ENCODE measurements at regions not wholly inside any gene's neighbourhood (a gene's known extent, or its start where the extent isn't known, plus 50 kb on each side); places are given as distances from the start of the nearest gene placed in this dataset.

DNA sequence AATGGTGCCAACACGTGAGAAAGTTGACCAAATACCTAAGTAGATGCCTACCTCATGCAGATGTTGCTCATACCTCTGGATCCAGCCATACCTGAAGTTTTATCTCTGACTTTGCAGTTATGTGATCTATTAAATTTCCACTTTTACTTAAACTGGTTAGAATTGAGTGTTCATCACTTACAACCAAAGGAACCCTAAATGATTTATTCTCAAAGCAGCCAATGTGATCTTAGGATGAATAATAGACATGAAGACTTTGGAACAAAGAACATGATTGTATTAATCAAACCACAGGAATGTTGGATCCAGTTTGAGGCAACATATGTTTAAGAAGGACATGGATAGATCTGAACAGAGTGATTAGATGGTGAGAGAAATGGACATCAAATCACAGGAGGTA is 68.7 kb downstream of the IRX6 start:
- Histone ChIP-seq H3K27ac (ENCODE audit: control insufficient read depth, insufficient read depth, low read length) (peak overlapping the region; percentile 56), H3K4me3 (ENCODE audit: control insufficient read depth in 2 of 3, extremely low read depth in 1 of 3, insufficient read depth in 2 of 3, low read depth in 1 of 3, low read length in 3 of 3) (no peak overlapping the region), H3K9me1 (ENCODE audit: control insufficient read depth, extremely low read depth, insufficient read depth, low read length) (no peaks in the 10 kb centered on the region), H3K27me3 (ENCODE audit: control insufficient read depth, extremely low read depth, insufficient read depth, low read length) (no peaks in the 10 kb centered on the region), H3K9me3 (ENCODE audit: control insufficient read depth, low read depth, low read length) (no peaks in the 10 kb centered on the region), H4K20me1 (ENCODE audit: control insufficient read depth, extremely low read depth, insufficient read depth, low read length) (no peaks in the 10 kb centered on the region), H3K4me2 (ENCODE audit: control insufficient read depth, extremely low read depth, insufficient read depth, low read depth, low read length) (no peak overlapping the region), H2AFZ (ENCODE audit: control insufficient read depth, low read length) (no peak overlapping the region), H3K4me1 (ENCODE audit: control insufficient read depth, extremely low read depth, insufficient read depth, low read length) (peaks cover 21% of the 10 kb centered on the region), H3K9ac (ENCODE audit: control insufficient read depth, extremely low read depth, insufficient read depth, low read length) (no peak overlapping the region), H3K79me2 (ENCODE audit: control insufficient read depth, insufficient read depth, low read length) (no peaks in the 10 kb centered on the region), H3K36me3 (ENCODE audit: control insufficient read depth in 2 of 2, extremely low read depth in 1 of 2, insufficient read depth in 2 of 2, low read length in 2 of 2) (no peaks in the 10 kb centered on the region)
- DNase-seq (ENCODE audit: low read depth, low spot score) (peak; percentile 58), FAIRE-seq (peak; percentile 84)
- dilution Hi-C loops (cut with MboI; ENCODE audit: extremely low pct_ligation_motif_present, low sequenced_read_pairs), result no loop called here
- TF ChIP-seq, protein P1, sequence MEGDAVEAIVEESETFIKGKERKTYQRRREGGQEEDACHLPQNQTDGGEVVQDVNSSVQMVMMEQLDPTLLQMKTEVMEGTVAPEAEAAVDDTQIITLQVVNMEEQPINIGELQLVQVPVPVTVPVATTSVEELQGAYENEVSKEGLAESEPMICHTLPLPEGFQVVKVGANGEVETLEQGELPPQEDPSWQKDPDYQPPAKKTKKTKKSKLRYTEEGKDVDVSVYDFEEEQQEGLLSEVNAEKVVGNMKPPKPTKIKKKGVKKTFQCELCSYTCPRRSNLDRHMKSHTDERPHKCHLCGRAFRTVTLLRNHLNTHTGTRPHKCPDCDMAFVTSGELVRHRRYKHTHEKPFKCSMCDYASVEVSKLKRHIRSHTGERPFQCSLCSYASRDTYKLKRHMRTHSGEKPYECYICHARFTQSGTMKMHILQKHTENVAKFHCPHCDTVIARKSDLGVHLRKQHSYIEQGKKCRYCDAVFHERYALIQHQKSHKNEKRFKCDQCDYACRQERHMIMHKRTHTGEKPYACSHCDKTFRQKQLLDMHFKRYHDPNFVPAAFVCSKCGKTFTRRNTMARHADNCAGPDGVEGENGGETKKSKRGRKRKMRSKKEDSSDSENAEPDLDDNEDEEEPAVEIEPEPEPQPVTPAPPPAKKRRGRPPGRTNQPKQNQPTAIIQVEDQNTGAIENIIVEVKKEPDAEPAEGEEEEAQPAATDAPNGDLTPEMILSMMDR (optimal IDR thresholded peaks at IDR 0.05 in 1 of 3, IDR thresholded peaks at IDR 0.05 in 1 of 3, conservative IDR thresholded peaks at IDR 0.05 in 1 of 3; ENCODE audit: extremely low read depth in 1 of 3, insufficient read depth in 2 of 3, low read length in 3 of 3), result no peak
- TF ChIP-seq EZH2 (IDR thresholded peaks at IDR 0.05; ENCODE audit: low read length), result no peak

GRCh38 chr16:55393991-55394390 is 70.0 kb downstream of the IRX6 start:
- H3K9ac ChIP-seq (ENCODE audit: control insufficient read depth, extremely low read depth, insufficient read depth, low read length), result no peak overlapping the region
- DNase-seq (ENCODE audit: low read depth, low spot score) (no peak), FAIRE-seq (no peak)
- no peaks in the 10 kb centered on the region for H4K20me1 ChIP-seq (ENCODE audit: control insufficient read depth, extremely low read depth, insufficient read depth, low read length)
- H3K4me3 ChIP-seq (ENCODE audit: control insufficient read depth in 2 of 3, extremely low read depth in 1 of 3, insufficient read depth in 2 of 3, low read depth in 1 of 3, low read length in 3 of 3), result no peak overlapping the region
- H3K4me2 ChIP-seq (ENCODE audit: control insufficient read depth, extremely low read depth, insufficient read depth, low read depth, low read length), result no peak overlapping the region
- no peak overlapping the region for H3K27ac ChIP-seq (ENCODE audit: control insufficient read depth, insufficient read depth, low read length)
- no peaks in the 10 kb centered on the region for H3K9me1 ChIP-seq (ENCODE audit: control insufficient read depth, extremely low read depth, insufficient read depth, low read length)
- no peaks in the 10 kb centered on the region for H3K27me3 ChIP-seq (ENCODE audit: control insufficient read depth, extremely low read depth, insufficient read depth, low read length)
- TF ChIP-seq, protein P1 (optimal IDR thresholded peaks at IDR 0.05 in 1 of 3, IDR thresholded peaks at IDR 0.05 in 1 of 3, conservative IDR thresholded peaks at IDR 0.05 in 1 of 3; ENCODE audit: extremely low read depth in 1 of 3, insufficient read depth in 2 of 3, low read length in 3 of 3), result no peak
- TF ChIP-seq EZH2 (IDR thresholded peaks at IDR 0.05; ENCODE audit: low read length), result no peak
- H3K36me3 ChIP-seq (ENCODE audit: control insufficient read depth in 2 of 2, extremely low read depth in 1 of 2, insufficient read depth in 2 of 2, low read length in 2 of 2), result no peaks in the 10 kb centered on the region
- H2AFZ ChIP-seq (ENCODE audit: control insufficient read depth, low read length), result no peak overlapping the region
- dilution Hi-C loops (cut with MboI; ENCODE audit: extremely low pct_ligation_motif_present, low sequenced_read_pairs), result no loop called here
- no peaks in the 10 kb centered on the region for H3K79me2 ChIP-seq (ENCODE audit: control insufficient read depth, insufficient read depth, low read length)
- H3K4me1 ChIP-seq (ENCODE audit: control insufficient read depth, extremely low read depth, insufficient read depth, low read length), result peaks cover 20% of the 10 kb centered on the region
- H3K9me3 ChIP-seq (ENCODE audit: control insufficient read depth, low read depth, low read length), result no peaks in the 10 kb centered on the region
